WTC11 (cell line): ENCODE measurements at regions not wholly inside any gene's neighbourhood (a gene's known extent, or its start where the extent isn't known, plus 50 kb on each side); places are given as distances from the start of the nearest gene placed in this dataset.

Experiments used
- ATAC-seq: fragments of 200-7000 bp; cut with Tn5 transposase; 2 replicates; pipeline ENCODE4 v1.10.0; 2021; ENCODE audit warnings: mild to moderate bottlenecking, moderate library complexity
- CTCF ChIA-PET: fragments of 300-600 bp; sonication (Branson Sonifier 250); formaldehyde crosslinking; loops from one replicate; lab custom pipeline; 2021; ENCODE audit warnings: antibody characterized with exemption; lab: Charles Lee
- POLR2A ChIA-PET: fragments of 350-600 bp; sonication (Branson Sonifier 250); formaldehyde crosslinking; loops from one replicate; lab custom pipeline; 2021; ENCODE audit warnings: antibody characterized with exemption; lab: Charles Lee
- DNase-seq: peaks from one replicate; pipeline ENCODE4 v3.0.0; 2021; ENCODE audit warnings: low spot score
- H3K27ac Mint-ChIP-seq: 2 replicates; pipeline ENCODE4 v1.8.0; 2021; ENCODE audit warnings: mixed read lengths
- H3K27me3 Mint-ChIP-seq: 2 replicates; pipeline ENCODE4 v1.8.0; 2021; ENCODE audit warnings: low read depth, mild to moderate bottlenecking, moderate library complexity, mixed read lengths
- H3K36me3 Mint-ChIP-seq: 2 replicates; pipeline ENCODE4 v1.8.0; 2021; ENCODE audit warnings: mixed read lengths
- H3K4me1 Mint-ChIP-seq: 2 replicates; pipeline ENCODE4 v1.8.0; 2022; ENCODE audit warnings: mixed read lengths
- H3K4me3 Mint-ChIP-seq: 2 replicates; pipeline ENCODE4 v1.8.0; 2021; ENCODE audit warnings: mild to moderate bottlenecking, moderate library complexity, mixed read lengths
- H3K9me3 Mint-ChIP-seq: 2 replicates; pipeline ENCODE4 v1.8.0; 2021; ENCODE audit warnings: mixed read lengths
- ATF1 ChIP-seq: sonication (generic); formaldehyde crosslinking; IDR thresholded peaks from 2 replicates; pipeline ENCODE4 v1.8.1; 2023; ENCODE audit warnings: mild to moderate bottlenecking, moderate library complexity, missing genetic modification reagents
- ATF3 ChIP-seq: sonication (generic); formaldehyde crosslinking; conservative IDR thresholded peaks from 2 replicates; pipeline ENCODE4 v1.8.1; 2022; ENCODE audit warnings: mild to moderate bottlenecking, missing genetic modification reagents
- ERG ChIP-seq: fragments of 250-450 bp; sonication (Bioruptor Pico); IDR thresholded peaks from 2 replicates; pipeline ENCODE4 v1.8.0; 2021; ENCODE audit warnings: mild to moderate bottlenecking
- ESRRA ChIP-seq: sonication (generic); formaldehyde crosslinking; IDR thresholded peaks from 2 replicates; pipeline ENCODE4 v1.8.1; 2022; ENCODE audit warnings: mild to moderate bottlenecking, missing genetic modification reagents, borderline replicate concordance
- FOXK1 ChIP-seq: sonication (generic); formaldehyde crosslinking; IDR thresholded peaks from 2 replicates; pipeline ENCODE4 v1.8.0; 2022; ENCODE audit warnings: mild to moderate bottlenecking, moderate library complexity, missing genetic modification reagents
- FOXP1 ChIP-seq: sonication (generic); formaldehyde crosslinking; IDR thresholded peaks from 2 replicates; pipeline ENCODE4 v1.8.0; 2022; ENCODE audit warnings: missing genetic modification reagents, mild to moderate bottlenecking, moderate library complexity, borderline replicate concordance
- GABPB1 ChIP-seq: sonication (generic); formaldehyde crosslinking; IDR thresholded peaks from 2 replicates; pipeline ENCODE4 v1.8.1; 2023; ENCODE audit warnings: mild to moderate bottlenecking, missing genetic modification reagents
- GRHL2 ChIP-seq: fragments of 250-450 bp; sonication (Bioruptor Pico); IDR thresholded peaks from 2 replicates; pipeline ENCODE4 v1.8.0; 2022; ENCODE audit warnings: mild to moderate bottlenecking, moderate library complexity; ENCODE audit not compliant: insufficient replicate concordance, severe bottlenecking
- KAT7 ChIP-seq: sonication (generic); formaldehyde crosslinking; IDR thresholded peaks from 2 replicates; pipeline ENCODE4 v1.8.1; 2023; ENCODE audit warnings: missing genetic modification reagents, mild to moderate bottlenecking, borderline replicate concordance
- NR2C2 ChIP-seq: sonication (generic); formaldehyde crosslinking; IDR thresholded peaks from 2 replicates; pipeline ENCODE4 v1.8.0; 2022; ENCODE audit warnings: mild to moderate bottlenecking, missing genetic modification reagents
- NR3C1 ChIP-seq: sonication (generic); formaldehyde crosslinking; conservative IDR thresholded peaks from 2 replicates; pipeline ENCODE4 v1.8.1; 2023; ENCODE audit warnings: low read depth, mild to moderate bottlenecking, missing genetic modification reagents
- OVOL2 ChIP-seq: fragments of 250-450 bp; sonication (Bioruptor Pico); IDR thresholded peaks from 2 replicates; pipeline ENCODE4 v1.9.0; 2021; ENCODE audit warnings: mild to moderate bottlenecking, borderline replicate concordance
- PRDM15 ChIP-seq: sonication (generic); formaldehyde crosslinking; IDR thresholded peaks from 2 replicates; pipeline ENCODE4 v1.8.0; 2022; ENCODE audit warnings: missing genetic modification reagents
- PRRX2 ChIP-seq: fragments of 250-450 bp; sonication (Bioruptor Pico); IDR thresholded peaks from 2 replicates; pipeline ENCODE4 v1.8.0; 2021; ENCODE audit warnings: mild to moderate bottlenecking
- SMAD3 ChIP-seq: sonication (generic); formaldehyde crosslinking; IDR thresholded peaks from 2 replicates; pipeline ENCODE4 v1.8.0; 2022; ENCODE audit warnings: missing genetic modification reagents, mild to moderate bottlenecking, borderline replicate concordance
- TP53 ChIP-seq: sonication (generic); formaldehyde crosslinking; IDR thresholded peaks from 2 replicates; pipeline ENCODE4 v1.8.1; 2023; ENCODE audit warnings: mild to moderate bottlenecking, missing genetic modification reagents
- ZMAT4 ChIP-seq: fragments of 250-450 bp; sonication (Bioruptor Pico); IDR thresholded peaks from 2 replicates; pipeline ENCODE4 v1.9.0; 2021; ENCODE audit warnings: mild to moderate bottlenecking
- ZNF138 ChIP-seq: sonication (generic); formaldehyde crosslinking; conservative IDR thresholded peaks from 2 replicates; pipeline ENCODE4 v1.8.1; 2022; ENCODE audit warnings: mild to moderate bottlenecking, moderate library complexity, missing genetic modification reagents
- ZNF219 ChIP-seq: sonication (generic); formaldehyde crosslinking; IDR thresholded peaks from 2 replicates; pipeline ENCODE4 v1.8.0; 2023; ENCODE audit warnings: missing genetic modification reagents, mild to moderate bottlenecking, borderline replicate concordance
- ZNF263 ChIP-seq: sonication (generic); formaldehyde crosslinking; IDR thresholded peaks from 2 replicates; pipeline ENCODE4 v1.8.1; 2022; ENCODE audit warnings: low read depth, mild to moderate bottlenecking, moderate library complexity, missing genetic modification reagents
- ZNF317 ChIP-seq: sonication (generic); formaldehyde crosslinking; IDR thresholded peaks from 2 replicates; pipeline ENCODE4 v1.8.1; 2023; ENCODE audit warnings: low read depth, mild to moderate bottlenecking, moderate library complexity, missing genetic modification reagents, borderline replicate concordance
- TF ChIP-seq, protein P1 (sequence below): fragments of 250-450 bp; sonication (Bioruptor Pico); conservative IDR thresholded peaks from 2 replicates; pipeline ENCODE4 v1.9.0; 2021; ENCODE audit warnings: mild to moderate bottlenecking
- TF ChIP-seq, protein P2 (sequence below): sonication (generic); formaldehyde crosslinking; IDR thresholded peaks from 2 replicates; pipeline ENCODE4 v1.8.1; 2023; ENCODE audit warnings: mild to moderate bottlenecking, missing genetic modification reagents, moderate library complexity
- TF ChIP-seq, protein P3 (sequence below): sonication (generic); formaldehyde crosslinking; IDR thresholded peaks from 2 replicates; pipeline ENCODE4 v1.8.1; 2023; ENCODE audit warnings: mild to moderate bottlenecking, missing genetic modification reagents
- TF ChIP-seq, protein P4 (sequence below): sonication (generic); formaldehyde crosslinking; IDR thresholded peaks from 2 replicates; pipeline ENCODE4 v1.8.0; 2022; ENCODE audit warnings: mild to moderate bottlenecking, missing genetic modification reagents

GRCh38 chr1:79790950-79791349 is 784.4 kb upstream of the ADGRL4 start:
- TF ChIP-seq, protein P1, sequence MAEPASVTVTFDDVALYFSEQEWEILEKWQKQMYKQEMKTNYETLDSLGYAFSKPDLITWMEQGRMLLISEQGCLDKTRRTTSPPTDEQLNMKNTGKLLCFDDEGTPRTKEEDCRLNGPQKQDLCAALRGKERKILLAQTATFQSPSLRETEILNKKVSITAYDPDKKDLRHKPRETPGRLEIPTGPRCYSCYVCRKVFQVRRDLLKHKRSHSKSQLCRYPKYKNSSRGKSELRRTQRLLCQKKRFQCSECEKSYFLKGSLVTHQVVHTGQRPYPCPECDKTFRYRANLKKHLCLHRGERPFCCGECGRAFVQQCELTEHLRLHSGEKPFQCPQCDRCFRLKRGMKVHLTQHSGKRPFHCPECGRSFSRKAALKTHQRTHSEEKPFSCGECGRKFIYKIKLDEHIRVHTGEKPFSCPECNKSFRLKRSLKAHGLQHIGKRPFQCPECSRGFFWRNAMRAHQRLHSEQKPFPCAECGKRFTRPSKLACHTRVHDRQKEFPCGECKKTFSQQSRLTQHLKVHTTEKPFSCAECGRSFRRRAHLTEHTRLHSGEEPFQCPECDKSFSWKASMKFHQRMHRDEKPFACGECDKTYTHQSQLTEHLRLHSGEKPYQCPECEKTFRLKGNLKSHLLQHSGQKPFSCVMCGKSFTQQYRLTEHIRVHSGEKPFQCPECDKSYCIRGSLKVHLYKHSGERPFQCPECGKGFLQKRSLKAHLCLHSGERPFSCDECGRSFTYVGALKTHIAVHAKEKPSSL (CRISPR knock-in tag) = no peak
- TF ChIP-seq, protein P2, sequence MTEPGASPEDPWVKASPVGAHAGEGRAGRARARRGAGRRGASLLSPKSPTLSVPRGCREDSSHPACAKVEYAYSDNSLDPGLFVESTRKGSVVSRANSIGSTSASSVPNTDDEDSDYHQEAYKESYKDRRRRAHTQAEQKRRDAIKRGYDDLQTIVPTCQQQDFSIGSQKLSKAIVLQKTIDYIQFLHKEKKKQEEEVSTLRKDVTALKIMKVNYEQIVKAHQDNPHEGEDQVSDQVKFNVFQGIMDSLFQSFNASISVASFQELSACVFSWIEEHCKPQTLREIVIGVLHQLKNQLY (CRISPR knock-in tag) = no peak
- TF ChIP-seq GRHL2 (no peak), ATF3 (CRISPR knock-in tag) (no peak), PRRX2 (no peak), ATF1 (CRISPR knock-in tag) (no peak), FOXP1 (no peak)
- TF ChIP-seq, protein P3, sequence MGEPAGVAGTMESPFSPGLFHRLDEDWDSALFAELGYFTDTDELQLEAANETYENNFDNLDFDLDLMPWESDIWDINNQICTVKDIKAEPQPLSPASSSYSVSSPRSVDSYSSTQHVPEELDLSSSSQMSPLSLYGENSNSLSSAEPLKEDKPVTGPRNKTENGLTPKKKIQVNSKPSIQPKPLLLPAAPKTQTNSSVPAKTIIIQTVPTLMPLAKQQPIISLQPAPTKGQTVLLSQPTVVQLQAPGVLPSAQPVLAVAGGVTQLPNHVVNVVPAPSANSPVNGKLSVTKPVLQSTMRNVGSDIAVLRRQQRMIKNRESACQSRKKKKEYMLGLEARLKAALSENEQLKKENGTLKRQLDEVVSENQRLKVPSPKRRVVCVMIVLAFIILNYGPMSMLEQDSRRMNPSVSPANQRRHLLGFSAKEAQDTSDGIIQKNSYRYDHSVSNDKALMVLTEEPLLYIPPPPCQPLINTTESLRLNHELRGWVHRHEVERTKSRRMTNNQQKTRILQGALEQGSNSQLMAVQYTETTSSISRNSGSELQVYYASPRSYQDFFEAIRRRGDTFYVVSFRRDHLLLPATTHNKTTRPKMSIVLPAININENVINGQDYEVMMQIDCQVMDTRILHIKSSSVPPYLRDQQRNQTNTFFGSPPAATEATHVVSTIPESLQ (CRISPR knock-in tag) = no peak
- ChIA-PET POLR2A (no interaction called here), CTCF (no interaction called here)
- no peak for DNase-seq
- Mint-ChIP-seq H3K36me3 (0 out of 2 replicates have a peak, but pooled peaks cover 6% of the 10 kb centered on the region), H3K27me3 (no peaks in the 10 kb centered on the region), H3K9me3 (peaks cover 19% of the 10 kb centered on the region), H3K27ac (no peak overlapping the region), H3K4me3 (no peak overlapping the region), H3K4me1 (no peaks in the 10 kb centered on the region)
- no peak for ATAC-seq

- ChIA-PET POLR2A (no interaction called here), CTCF (no interaction called here)
- Mint-ChIP-seq H3K27me3 (no peaks in the 10 kb centered on the region), H3K27ac (no peak overlapping the region), H3K4me3 (no peak overlapping the region), H3K9me3 (no peaks in the 10 kb centered on the region), H3K4me1 (no peaks in the 10 kb centered on the region), H3K36me3 (no peaks in the 10 kb centered on the region)
- TF ChIP-seq ZNF317 (CRISPR knock-in tag) (no peak), ESRRA (CRISPR knock-in tag) (no peak), ZMAT4 (CRISPR knock-in tag) (no peak), ERG (no peak), SMAD3 (no peak), ZNF138 (CRISPR knock-in tag) (no peak), TP53 (CRISPR knock-in tag) (no peak), FOXP1 (no peak), ZNF263 (no peak), OVOL2 (no peak), KAT7 (CRISPR knock-in tag) (no peak), NR3C1 (no peak), FOXK1 (no peak), PRRX2 (no peak), GABPB1 (CRISPR knock-in tag) (no peak), ZNF219 (CRISPR knock-in tag) (no peak), NR2C2 (CRISPR knock-in tag) (no peak), PRDM15 (CRISPR knock-in tag) (no peak)
- TF ChIP-seq, protein P4, sequence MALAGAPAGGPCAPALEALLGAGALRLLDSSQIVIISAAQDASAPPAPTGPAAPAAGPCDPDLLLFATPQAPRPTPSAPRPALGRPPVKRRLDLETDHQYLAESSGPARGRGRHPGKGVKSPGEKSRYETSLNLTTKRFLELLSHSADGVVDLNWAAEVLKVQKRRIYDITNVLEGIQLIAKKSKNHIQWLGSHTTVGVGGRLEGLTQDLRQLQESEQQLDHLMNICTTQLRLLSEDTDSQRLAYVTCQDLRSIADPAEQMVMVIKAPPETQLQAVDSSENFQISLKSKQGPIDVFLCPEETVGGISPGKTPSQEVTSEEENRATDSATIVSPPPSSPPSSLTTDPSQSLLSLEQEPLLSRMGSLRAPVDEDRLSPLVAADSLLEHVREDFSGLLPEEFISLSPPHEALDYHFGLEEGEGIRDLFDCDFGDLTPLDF (CRISPR knock-in tag) = no peak
- DNase-seq (no peak), ATAC-seq (no peak)
Observed at GRCh38 chr1:79787631-79788030, 781.1 kb upstream of the ADGRL4 start.
